ENCODE measurements at regions not wholly inside any gene's neighbourhood (a gene's known extent, or its start where the extent isn't known, plus 50 kb on each side); places are given as distances from the start of the nearest gene placed in this dataset.
"Not testable (repeated sequence)": the region's sequence is repeated elsewhere in the genome, so short reads cannot be mapped to it uniquely, and the experiment has no call there.

DNA sequence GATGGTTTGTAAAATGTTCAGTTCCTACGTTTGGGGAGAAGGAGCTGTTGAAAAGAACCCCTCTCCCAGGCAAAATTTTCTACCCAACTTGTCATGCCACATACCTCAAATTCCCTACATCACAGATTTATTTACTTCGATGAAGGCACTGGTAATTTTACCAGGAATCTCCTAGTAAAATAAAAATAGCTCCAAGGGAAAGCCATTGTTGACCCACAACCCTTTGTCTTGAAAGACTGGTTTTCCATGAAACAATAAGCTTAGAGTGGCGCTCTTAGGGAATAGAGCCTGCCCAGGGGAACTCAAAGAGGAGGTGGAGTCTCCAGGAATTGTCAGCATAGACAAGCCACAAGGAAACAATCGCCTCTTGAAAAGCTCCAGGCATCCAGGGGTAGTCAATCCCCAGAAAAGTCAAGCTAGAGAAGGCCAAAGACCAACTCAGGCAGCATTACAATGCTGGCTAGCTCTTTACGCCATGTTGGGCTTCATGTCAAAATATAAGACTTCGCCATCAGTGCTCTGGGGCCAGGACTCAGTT is 99.2 kb upstream of the RREB1 start:
- Mint-ChIP-seq H3K27me3 (ENCODE audit: low read depth) (no peaks in the 10 kb centered on the region), H3K27ac (ENCODE audit: unreplicated experiment) (no peak overlapping the region), H3K36me3 (ENCODE audit: low read depth) (no peaks in the 10 kb centered on the region), H3K4me1 (peaks cover 4% of the 10 kb centered on the region), H3K4me3 (no peak overlapping the region), H3K9me3 (no peaks in the 10 kb centered on the region)
- TF ChIP-seq CTCF (conservative IDR thresholded peaks at IDR 0.05), result no peak
- DNase-seq (ENCODE audit: low read depth, low spot score), result no peak

DNA sequence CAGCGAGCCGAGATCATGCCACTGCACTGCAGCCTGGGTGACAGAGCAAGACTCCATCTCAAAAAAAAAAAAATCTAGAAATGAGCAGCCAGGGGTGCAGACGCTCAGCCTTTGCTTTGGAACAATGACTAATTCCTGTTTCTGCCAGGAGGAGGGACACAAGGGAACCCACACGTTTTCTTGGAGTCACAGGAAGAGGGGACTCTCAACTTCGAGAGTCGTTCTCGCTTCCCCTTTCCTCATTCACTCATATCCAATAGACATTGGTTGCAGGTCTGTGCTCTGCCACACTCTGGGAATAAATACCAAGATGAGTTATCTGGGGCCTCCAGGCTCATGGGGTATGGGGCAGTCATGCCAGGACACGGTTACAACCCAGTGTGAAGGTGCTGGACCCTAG is 91.5 kb upstream of the RREB1 start:
- H3K4me1 Mint-ChIP-seq, result no peaks in the 10 kb centered on the region
- no peak overlapping the region for H3K27ac Mint-ChIP-seq (ENCODE audit: unreplicated experiment)

DNA sequence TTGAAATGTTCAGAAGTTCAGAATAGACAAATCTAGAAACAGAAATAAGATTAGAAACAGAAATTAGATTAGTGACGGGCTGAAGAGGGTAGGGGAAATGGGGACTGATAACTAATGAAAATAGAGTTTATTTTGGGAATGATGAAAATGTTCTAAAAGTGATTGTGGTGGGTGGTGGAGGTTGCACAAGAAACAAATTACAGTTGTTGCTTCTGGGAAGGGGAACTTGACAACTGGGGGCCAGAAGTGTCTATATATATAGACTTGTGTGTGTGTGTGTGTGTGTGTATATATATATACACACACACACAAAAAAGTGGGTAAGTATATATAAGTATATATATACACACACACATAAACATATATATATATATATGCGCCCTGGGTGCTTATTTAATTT is 86.5 kb upstream of the RREB1 start:
- no peak for DNase-seq (ENCODE audit: low read depth, low spot score)
- Mint-ChIP-seq H3K27me3 (ENCODE audit: low read depth) (no peaks in the 10 kb centered on the region), H3K9me3 (no peaks in the 10 kb centered on the region), H3K4me3 (no peak overlapping the region), H3K27ac (ENCODE audit: unreplicated experiment) (peak overlapping the region; percentile 23), H3K4me1 (no peaks in the 10 kb centered on the region), H3K36me3 (ENCODE audit: low read depth) (no peaks in the 10 kb centered on the region)
- no peak for TF ChIP-seq CTCF (conservative IDR thresholded peaks at IDR 0.05)

More for the DNA sequence above, 91.5 kb upstream of the RREB1 start:
- no peaks in the 10 kb centered on the region for H3K9me3 Mint-ChIP-seq
- no peaks in the 10 kb centered on the region for H3K36me3 Mint-ChIP-seq (ENCODE audit: low read depth)
- no peaks in the 10 kb centered on the region for H3K27me3 Mint-ChIP-seq (ENCODE audit: low read depth)
- no peak for TF ChIP-seq CTCF (conservative IDR thresholded peaks at IDR 0.05)
- H3K4me3 Mint-ChIP-seq, result no peak overlapping the region
- DNase-seq (ENCODE audit: low read depth, low spot score), result no peak

DNA sequence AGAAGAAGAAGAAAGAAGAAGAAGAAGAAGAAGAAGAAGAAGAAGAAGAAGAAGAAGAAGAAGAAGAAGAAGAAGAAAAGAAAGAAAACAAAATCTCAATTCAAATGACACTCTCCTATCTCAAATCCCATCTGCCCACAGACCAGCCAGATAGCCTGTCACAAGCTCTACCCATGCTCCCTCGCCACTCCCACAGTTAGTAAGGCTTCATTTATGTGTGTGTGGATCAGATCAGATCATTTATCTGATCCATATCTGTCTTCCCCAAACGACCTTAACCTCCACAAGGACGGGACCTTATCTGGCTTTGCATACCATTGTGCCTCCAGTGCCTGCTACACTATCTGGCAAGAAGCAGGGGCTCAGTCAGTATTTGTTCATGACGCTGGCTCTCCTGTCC is 81.9 kb upstream of the RREB1 start:
- Mint-ChIP-seq H3K4me3 (no peak overlapping the region), H3K4me1 (no peaks in the 10 kb centered on the region), H3K9me3 (peaks cover 2% of the 10 kb centered on the region), H3K36me3 (ENCODE audit: low read depth) (no peaks in the 10 kb centered on the region), H3K27ac (ENCODE audit: unreplicated experiment) (peak overlapping the region; percentile 13), H3K27me3 (ENCODE audit: low read depth) (peaks cover 2% of the 10 kb centered on the region)
- TF ChIP-seq CTCF (conservative IDR thresholded peaks at IDR 0.05), result no peak
- DNase-seq (ENCODE audit: low read depth, low spot score), result no peak

GRCh38 chr6:7028963-7029362 is 78.8 kb upstream of the RREB1 start:
- not testable (repeated sequence) for H3K27me3 Mint-ChIP-seq (ENCODE audit: low read depth); H3K36me3 Mint-ChIP-seq (ENCODE audit: low read depth); DNase-seq (ENCODE audit: low read depth, low spot score); H3K27ac Mint-ChIP-seq (ENCODE audit: unreplicated experiment); H3K4me1 Mint-ChIP-seq; H3K9me3 Mint-ChIP-seq; H3K4me3 Mint-ChIP-seq

DNA sequence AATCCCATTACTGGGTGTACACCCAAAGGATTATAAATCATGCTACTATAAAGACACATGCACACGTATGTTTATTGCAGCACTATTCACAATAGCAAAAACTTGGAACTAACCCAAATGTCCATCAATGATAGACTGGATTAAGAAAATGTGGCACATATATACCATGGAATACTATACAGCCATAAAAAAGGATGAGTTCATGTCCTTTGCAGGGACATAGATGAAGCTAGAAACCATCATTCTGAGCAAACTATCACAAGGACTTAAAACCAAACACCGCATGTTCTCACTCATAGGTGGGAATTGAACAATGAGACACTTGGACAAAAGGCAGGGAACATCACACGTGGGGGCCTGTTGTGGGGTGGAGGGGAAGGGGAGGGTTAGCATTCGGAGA is 76.8 kb upstream of the RREB1 start:
- H3K27me3 Mint-ChIP-seq (ENCODE audit: low read depth); H3K36me3 Mint-ChIP-seq (ENCODE audit: low read depth); H3K27ac Mint-ChIP-seq (ENCODE audit: unreplicated experiment); H3K4me3 Mint-ChIP-seq; DNase-seq (ENCODE audit: low read depth, low spot score); H3K9me3 Mint-ChIP-seq; H3K4me1 Mint-ChIP-seq: not testable (repeated sequence)

DNA sequence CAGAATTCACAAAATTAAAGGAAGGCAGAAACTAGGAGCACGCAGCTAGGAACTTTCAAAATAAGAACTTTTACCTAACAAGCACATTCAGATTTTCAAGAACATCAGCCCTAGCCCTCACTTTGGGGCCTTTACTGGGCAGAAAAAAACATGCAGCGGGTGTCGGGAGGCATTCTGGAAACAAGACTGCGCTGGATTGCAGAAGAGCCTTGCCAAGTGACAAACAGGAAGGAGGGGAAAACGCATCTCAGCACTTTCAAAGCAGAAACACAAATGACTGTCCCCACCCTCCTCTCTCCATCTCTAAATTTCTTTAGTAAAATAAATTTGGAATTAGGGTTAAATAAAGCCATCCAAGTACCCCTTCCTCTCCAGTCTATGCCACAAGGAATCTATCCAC is 74.6 kb upstream of the RREB1 start:
- no peak for TF ChIP-seq CTCF (conservative IDR thresholded peaks at IDR 0.05)
- Mint-ChIP-seq H3K9me3 (peaks cover 2% of the 10 kb centered on the region), H3K27ac (ENCODE audit: unreplicated experiment) (no peak overlapping the region), H3K27me3 (ENCODE audit: low read depth) (peaks cover 2% of the 10 kb centered on the region), H3K36me3 (ENCODE audit: low read depth) (no peaks in the 10 kb centered on the region), H3K4me1 (no peaks in the 10 kb centered on the region), H3K4me3 (no peak overlapping the region)
- no peak for DNase-seq (ENCODE audit: low read depth, low spot score)
